ENCODE measurements at regions not wholly inside any gene's neighbourhood (a gene's known extent, or its start where the extent isn't known, plus 50 kb on each side); places are given as distances from the start of the nearest gene placed in this dataset.
"Not testable (repeated sequence)": the region's sequence is repeated elsewhere in the genome, so short reads cannot be mapped to it uniquely, and the experiment has no call there.

DNA sequence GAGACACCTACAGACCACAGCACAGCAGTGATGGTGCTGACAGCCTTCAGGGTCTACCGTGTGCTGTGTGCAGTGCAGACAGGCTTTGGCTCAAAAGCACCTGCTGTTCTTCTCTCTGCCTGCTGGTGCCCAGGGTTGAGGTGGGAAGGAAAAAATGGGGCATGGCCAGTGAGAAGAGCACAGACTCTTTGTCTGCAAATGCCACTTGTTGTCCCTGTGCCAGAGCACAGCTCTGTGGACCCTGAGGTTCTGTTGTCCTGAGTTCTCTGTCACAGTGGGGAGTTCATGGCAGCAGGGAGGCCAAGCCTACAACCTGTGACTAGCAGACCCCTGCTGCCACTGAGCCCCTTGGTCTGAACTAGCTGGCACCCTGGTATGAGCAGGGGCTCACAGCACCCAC, 376.7 kb downstream of the GLRX3 start:
- no peak for DNase-seq (ENCODE audit: low read depth)

- DNase-seq (ENCODE audit: low read depth), result no peak
These were observed 377.7 kb downstream of the GLRX3 start for GRCh38 chr10:130513686-130514476.

DNA sequence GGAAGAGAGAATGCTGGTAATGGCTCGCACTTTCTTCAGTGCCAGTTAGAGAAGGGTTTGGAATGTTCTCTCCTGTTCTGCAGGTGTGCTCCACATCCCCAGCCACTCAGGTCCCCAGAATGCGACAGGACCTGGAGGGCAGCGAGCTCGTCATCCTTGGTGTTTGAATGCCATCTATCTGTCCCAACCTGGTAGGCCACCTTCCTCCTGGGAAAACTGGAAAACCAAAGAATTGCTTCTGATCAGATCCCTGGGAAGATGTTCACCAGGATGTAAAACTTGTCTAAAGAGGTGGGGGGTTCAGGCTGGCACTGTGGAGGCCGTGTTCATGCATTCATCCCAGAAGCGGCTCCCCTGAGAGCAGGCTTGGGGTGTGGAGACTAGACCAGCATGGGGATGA, 379.5 kb downstream of the GLRX3 start:
- no peak for DNase-seq (ENCODE audit: low read depth)

DNA sequence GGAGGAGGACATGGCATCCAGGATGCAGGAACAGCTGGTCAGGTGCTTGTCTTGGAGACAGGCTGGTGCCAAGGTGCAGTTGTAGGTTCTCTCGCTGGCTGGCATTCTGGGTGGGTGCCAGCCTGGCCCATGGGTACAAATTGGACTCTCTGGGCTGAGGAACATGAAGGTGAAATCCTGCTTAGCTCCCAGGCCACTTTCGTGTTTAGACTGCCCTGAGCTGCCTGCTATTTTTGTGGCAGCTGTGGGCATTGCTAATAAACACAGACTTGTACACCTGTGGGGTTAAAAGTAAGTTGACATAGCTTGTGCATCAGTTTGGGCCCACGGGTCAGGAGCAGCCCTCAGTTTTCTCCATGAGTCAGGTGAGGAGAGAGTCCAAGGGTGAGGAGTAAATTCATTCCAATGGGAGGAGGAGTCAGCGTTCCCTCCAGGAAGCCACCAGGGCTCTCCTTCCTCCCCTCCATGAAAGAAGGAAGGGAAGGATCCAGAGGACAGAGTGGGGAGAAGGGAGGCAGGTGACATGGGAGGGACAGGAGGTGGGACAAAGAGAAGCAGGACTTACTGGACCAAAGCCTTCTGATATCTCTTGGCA, 380.0 kb downstream of the GLRX3 start:
- DNase-seq (ENCODE audit: low read depth), result no peak

- DNase-seq (ENCODE audit: low read depth), result not testable (repeated sequence)
These were observed 382.7 kb downstream of the GLRX3 start for GRCh38 chr10:130518921-130519320.

- no peak for DNase-seq (ENCODE audit: low read depth)
These were observed 383.6 kb downstream of the GLRX3 start for GRCh38 chr10:130519791-130520190.

DNA sequence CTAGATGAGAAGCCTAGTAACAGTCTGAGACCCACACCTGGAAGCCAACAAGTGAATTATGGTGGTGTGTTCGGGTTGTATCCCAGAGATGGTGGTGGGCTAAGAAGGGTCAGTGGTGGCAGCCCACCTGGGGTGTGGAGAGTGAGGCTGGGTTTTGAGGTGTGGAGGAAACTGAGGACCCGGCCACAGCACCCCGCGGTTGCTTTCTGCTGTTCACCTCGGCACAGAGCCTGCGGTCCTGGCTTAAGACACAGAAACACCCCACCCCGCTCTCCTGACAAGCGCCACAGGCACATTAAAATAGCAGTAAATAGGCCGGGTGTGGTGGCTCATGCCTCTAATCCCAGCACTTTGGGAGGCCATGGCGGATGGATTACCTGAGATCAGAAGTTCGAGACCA, 395.1 kb downstream of the GLRX3 start:
- no peak for DNase-seq (ENCODE audit: low read depth)

- DNase-seq (ENCODE audit: low read depth), result no peak
These were observed 404.9 kb downstream of the GLRX3 start for GRCh38 chr10:130541090-130541489.

- DNase-seq (ENCODE audit: low read depth), result no peak
These were observed 406.6 kb downstream of the GLRX3 start for GRCh38 chr10:130542761-130543160.

- DNase-seq (ENCODE audit: low read depth), result no peak
These were observed 407.6 kb downstream of the GLRX3 start for GRCh38 chr10:130543794-130544193.

DNA sequence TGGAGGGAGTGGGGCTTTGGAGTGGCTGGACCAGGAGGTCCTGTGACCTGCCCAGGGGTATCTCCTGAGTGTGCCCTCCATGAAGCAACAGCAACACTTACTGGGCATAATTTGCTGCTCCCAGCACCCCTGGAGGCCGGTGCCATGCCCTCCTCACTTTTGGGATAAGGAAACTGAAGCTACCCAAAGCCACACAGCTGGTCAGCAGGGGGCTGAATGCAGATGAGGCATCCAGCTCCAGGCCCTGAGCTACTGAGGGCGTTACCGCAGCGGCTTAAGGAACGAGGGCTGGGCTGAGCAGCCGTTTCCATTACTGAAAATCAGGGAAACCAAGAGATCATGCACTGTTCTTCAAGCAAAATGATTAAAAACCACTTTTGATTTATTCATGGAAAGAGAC, 408.9 kb downstream of the GLRX3 start:
- DNase-seq (ENCODE audit: low read depth), result no peak

GRCh38 chr10:130545697-130546096, 409.5 kb downstream of the GLRX3 start:
- DNase-seq (ENCODE audit: low read depth), result no peak

- DNase-seq (ENCODE audit: low read depth), result no peak
These were observed 410.6 kb downstream of the GLRX3 start for GRCh38 chr10:130546841-130547240.

DNA sequence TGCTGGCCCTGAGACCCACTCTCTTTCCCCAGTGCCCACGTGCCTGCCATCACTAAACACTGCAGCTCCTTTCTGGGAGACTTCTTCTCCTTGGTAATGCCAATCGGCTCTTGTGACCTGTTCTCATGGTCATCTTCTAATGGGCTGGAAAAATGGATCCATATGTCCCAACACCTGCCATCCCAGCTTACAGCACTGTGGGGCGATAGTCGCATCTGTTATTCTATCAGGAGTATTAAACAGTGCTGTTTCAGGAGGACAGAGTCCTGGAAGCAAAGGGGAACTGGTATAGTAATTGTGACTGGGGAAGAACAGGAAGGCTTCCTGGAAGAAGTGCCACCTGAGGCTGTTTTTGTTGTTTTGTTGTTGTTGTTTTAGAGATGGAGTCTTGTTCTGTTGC, 411.2 kb downstream of the GLRX3 start:
- DNase-seq (ENCODE audit: low read depth), result no peak

DNA sequence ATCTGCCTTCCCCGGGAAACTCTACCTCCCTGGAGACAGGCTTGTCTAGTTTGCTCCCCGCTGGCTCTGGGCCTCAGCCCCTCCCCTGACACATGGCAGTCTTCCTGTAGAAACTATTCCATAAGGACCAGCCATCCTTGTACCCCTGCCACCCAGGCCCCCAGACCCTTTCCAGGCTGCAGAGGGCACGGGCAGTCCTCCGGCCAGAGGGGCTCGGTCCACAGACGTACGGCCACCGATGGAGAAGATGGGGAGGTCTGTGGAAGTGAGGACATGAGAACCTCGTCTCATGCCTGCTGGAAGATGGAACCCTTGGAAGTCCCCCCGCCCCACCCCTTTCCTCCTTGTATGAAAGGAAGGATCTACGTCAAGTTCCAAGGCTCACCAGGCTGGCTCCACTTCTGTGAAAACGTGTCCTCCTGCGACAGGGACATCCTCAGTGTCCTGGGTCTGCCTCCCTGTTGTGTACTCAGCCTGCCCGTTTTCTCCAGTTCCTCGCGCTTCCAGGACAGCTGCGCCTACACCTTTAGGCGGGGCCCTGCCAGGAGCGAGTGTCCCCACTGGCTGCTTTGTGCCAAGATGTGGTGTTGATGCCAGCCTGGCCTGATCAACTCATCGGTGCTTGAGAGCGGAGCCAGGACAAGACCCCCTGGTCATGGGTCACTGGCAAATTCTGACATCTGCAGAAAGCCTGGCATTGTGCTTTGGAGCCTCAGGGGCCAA, 414.9 kb downstream of the GLRX3 start:
- no peak for DNase-seq (ENCODE audit: low read depth)

GRCh38 chr10:130551676-130552075, 415.5 kb downstream of the GLRX3 start:
- DNase-seq (ENCODE audit: low read depth), result no peak

- no peak for DNase-seq (ENCODE audit: low read depth)
These were observed 417.6 kb downstream of the GLRX3 start for GRCh38 chr10:130553826-130554225.

GRCh38 chr10:130554701-130555410, 418.7 kb downstream of the GLRX3 start:
- DNase-seq (ENCODE audit: low read depth), result no peak

DNA sequence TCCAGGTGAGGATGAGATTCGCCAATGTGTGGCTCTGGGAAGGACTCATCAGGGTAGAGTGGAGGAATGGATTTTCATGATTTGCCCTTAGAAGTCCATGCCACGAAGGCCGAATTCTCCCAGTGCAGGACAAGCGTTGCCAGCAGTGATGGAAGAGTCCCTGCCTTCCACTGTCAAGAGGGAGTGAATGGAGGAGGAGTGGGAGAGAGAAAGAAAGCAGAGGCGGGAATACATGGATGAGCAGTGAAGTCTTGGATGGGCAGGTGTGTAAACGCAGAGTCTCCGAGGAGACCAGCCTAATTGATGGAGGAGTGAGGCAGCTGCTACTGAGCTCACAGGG, 419.2 kb downstream of the GLRX3 start:
- no peak for DNase-seq (ENCODE audit: low read depth)

GRCh38 chr10:130557181-130557845, 421.1 kb downstream of the GLRX3 start:
- no peak for DNase-seq (ENCODE audit: low read depth)

DNA sequence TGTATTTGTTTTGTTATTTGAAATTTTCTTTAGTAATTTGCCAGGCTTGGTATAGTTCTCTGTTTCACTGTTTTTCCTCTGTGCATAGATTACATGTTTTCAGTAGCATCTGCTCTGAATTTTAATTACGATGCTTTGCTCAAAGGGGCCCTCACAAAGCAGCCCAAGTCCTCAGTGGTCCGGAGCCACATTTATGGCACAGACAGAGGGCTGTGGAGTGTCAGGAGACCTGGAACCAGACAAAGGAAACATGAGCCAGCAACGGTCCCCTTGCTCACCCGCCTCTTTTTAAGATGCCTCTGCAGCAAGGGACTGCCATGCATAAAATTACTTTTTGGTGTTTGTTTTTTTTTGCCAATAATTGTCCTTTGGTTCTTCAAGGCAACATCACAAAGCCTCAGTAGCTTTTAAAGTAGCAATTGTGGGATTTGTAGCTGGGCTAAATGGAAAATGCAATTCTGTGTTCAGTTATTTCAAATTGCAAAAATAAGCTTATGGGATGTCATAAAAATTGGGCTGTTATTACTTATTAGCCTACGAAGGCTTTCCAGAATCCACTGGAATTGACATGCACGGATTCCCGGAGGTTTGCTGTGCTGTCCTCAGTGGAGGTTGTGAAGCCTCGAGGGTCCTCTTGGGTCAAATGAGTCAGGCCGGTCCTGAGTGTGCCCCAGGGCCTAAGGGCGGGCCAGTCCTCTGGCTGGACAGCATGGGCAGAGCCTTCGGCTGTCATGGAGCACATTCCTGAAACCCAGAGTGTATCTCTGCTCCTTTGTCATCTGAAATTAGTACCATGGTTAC, 422.8 kb downstream of the GLRX3 start:
- DNase-seq (ENCODE audit: low read depth), result no peak
